ENCODE measurements at regions not wholly inside any gene's neighbourhood (a gene's known extent, or its start where the extent isn't known, plus 50 kb on each side); places are given as distances from the start of the nearest gene placed in this dataset.

GRCh38 chr3:180764481-180764880 lies 85.2 kb upstream of the CCDC39 start:
- H3K27ac ChIP-seq (ENCODE audit: low read depth, low read length, poor library complexity, severe bottlenecking) = no peak overlapping the region
- no peaks in the 10 kb centered on the region for H3K36me3 ChIP-seq (ENCODE audit: insufficient read depth, low read length, poor library complexity, severe bottlenecking)
- TF ChIP-seq, protein P1, sequence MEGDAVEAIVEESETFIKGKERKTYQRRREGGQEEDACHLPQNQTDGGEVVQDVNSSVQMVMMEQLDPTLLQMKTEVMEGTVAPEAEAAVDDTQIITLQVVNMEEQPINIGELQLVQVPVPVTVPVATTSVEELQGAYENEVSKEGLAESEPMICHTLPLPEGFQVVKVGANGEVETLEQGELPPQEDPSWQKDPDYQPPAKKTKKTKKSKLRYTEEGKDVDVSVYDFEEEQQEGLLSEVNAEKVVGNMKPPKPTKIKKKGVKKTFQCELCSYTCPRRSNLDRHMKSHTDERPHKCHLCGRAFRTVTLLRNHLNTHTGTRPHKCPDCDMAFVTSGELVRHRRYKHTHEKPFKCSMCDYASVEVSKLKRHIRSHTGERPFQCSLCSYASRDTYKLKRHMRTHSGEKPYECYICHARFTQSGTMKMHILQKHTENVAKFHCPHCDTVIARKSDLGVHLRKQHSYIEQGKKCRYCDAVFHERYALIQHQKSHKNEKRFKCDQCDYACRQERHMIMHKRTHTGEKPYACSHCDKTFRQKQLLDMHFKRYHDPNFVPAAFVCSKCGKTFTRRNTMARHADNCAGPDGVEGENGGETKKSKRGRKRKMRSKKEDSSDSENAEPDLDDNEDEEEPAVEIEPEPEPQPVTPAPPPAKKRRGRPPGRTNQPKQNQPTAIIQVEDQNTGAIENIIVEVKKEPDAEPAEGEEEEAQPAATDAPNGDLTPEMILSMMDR (conservative IDR thresholded peaks at IDR 0.05; ENCODE audit: low read depth, low read length) = no peak
- no peak for TF ChIP-seq EZH2 (IDR thresholded peaks at IDR 0.05; ENCODE audit: borderline replicate concordance, low read depth, low read length, poor library complexity, severe bottlenecking)
- H3K4me3 ChIP-seq (ENCODE audit: low read depth, low read length, poor library complexity, severe bottlenecking) = no peak overlapping the region
- BruUV-seq (replicated peaks) = no TSS peak
- no peak for DNase-seq (ENCODE audit: low spot score)
- H3K9me3 ChIP-seq (ENCODE audit: low read depth, low read length, poor library complexity, severe bottlenecking) = no peaks in the 10 kb centered on the region
- ChIA-PET CTCF (no interaction called here), POLR2A (ENCODE audit: low non-redundant PET) (no interaction called here)
- intact Hi-C loops (cut with micrococcal nuclease; ENCODE audit: unreplicated experiment) = no loop called here
- no peaks in the 10 kb centered on the region for H3K4me1 ChIP-seq (ENCODE audit: insufficient read depth, low read length, poor library complexity, severe bottlenecking)
- H3K27me3 ChIP-seq (replicated peaks; ENCODE audit: insufficient read depth, low read depth, low read length, poor library complexity) = no peaks in the 10 kb centered on the region

- Histone ChIP-seq H3K4me1 (ENCODE audit: insufficient read depth, low read length, poor library complexity, severe bottlenecking) (no peaks in the 10 kb centered on the region), H3K27ac (ENCODE audit: low read depth, low read length, poor library complexity, severe bottlenecking) (no peak overlapping the region), H3K9me3 (ENCODE audit: low read depth, low read length, poor library complexity, severe bottlenecking) (no peaks in the 10 kb centered on the region), H3K27me3 (replicated peaks; ENCODE audit: insufficient read depth, low read depth, low read length, poor library complexity) (no peaks in the 10 kb centered on the region), H3K36me3 (ENCODE audit: insufficient read depth, low read length, poor library complexity, severe bottlenecking) (no peaks in the 10 kb centered on the region), H3K4me3 (ENCODE audit: low read depth, low read length, poor library complexity, severe bottlenecking) (no peak overlapping the region)
- ChIA-PET POLR2A (ENCODE audit: low non-redundant PET) (no interaction called here), CTCF (no interaction called here)
- BruUV-seq (replicated peaks) = no TSS peak
- TF ChIP-seq EZH2 (IDR thresholded peaks at IDR 0.05; ENCODE audit: borderline replicate concordance, low read depth, low read length, poor library complexity, severe bottlenecking) = no peak
- TF ChIP-seq, protein P1 (conservative IDR thresholded peaks at IDR 0.05; ENCODE audit: low read depth, low read length) = no peak
- intact Hi-C loops (cut with micrococcal nuclease; ENCODE audit: unreplicated experiment) = no loop called here
- no peak for DNase-seq (ENCODE audit: low spot score)
Observed at GRCh38 chr3:180770639-180771038, 91.3 kb upstream of the CCDC39 start.

GRCh38 chr3:180776433-180776832 lies 97.1 kb upstream of the CCDC39 start:
- Histone ChIP-seq H3K36me3 (ENCODE audit: insufficient read depth, low read length, poor library complexity, severe bottlenecking) (no peaks in the 10 kb centered on the region), H3K27me3 (replicated peaks; ENCODE audit: insufficient read depth, low read depth, low read length, poor library complexity) (no peaks in the 10 kb centered on the region), H3K9me3 (ENCODE audit: low read depth, low read length, poor library complexity, severe bottlenecking) (peaks cover 4% of the 10 kb centered on the region), H3K27ac (ENCODE audit: low read depth, low read length, poor library complexity, severe bottlenecking) (no peak overlapping the region), H3K4me3 (ENCODE audit: low read depth, low read length, poor library complexity, severe bottlenecking) (no peak overlapping the region), H3K4me1 (ENCODE audit: insufficient read depth, low read length, poor library complexity, severe bottlenecking) (no peaks in the 10 kb centered on the region)
- POLR2A ChIA-PET (ENCODE audit: low non-redundant PET) = no interaction called here
- DNase-seq (ENCODE audit: low spot score) = no peak
- no TSS peak for BruUV-seq (replicated peaks)
- CTCF ChIA-PET = no interaction called here
- TF ChIP-seq, protein P1 (conservative IDR thresholded peaks at IDR 0.05; ENCODE audit: low read depth, low read length) = no peak
- TF ChIP-seq EZH2 (IDR thresholded peaks at IDR 0.05; ENCODE audit: borderline replicate concordance, low read depth, low read length, poor library complexity, severe bottlenecking) = no peak
- intact Hi-C loops (cut with micrococcal nuclease; ENCODE audit: unreplicated experiment) = no loop called here

Measured in A673 (cell line).